GM10266 (cell line): ENCODE measurements at regions not wholly inside any gene's neighbourhood (a gene's known extent, or its start where the extent isn't known, plus 50 kb on each side); places are given as distances from the start of the nearest gene placed in this dataset.
"Not testable (repeated sequence)": the region's sequence is repeated elsewhere in the genome, so short reads cannot be mapped to it uniquely, and the experiment has no call there.

ENCODE experiments used
- DNase-seq: peaks from one replicate; pipeline ENCODE4 v3.0.0; 2012; ENCODE audit errors: extremely low spot score
- CTCF ChIP-seq: IDR thresholded peaks from 2 replicates; pipeline ENCODE4 v1.5.1; 2012; ENCODE audit warnings: mild to moderate bottlenecking, low read depth; ENCODE audit not compliant: control insufficient read depth, insufficient read depth; ENCODE audit errors: missing control alignments

DNA sequence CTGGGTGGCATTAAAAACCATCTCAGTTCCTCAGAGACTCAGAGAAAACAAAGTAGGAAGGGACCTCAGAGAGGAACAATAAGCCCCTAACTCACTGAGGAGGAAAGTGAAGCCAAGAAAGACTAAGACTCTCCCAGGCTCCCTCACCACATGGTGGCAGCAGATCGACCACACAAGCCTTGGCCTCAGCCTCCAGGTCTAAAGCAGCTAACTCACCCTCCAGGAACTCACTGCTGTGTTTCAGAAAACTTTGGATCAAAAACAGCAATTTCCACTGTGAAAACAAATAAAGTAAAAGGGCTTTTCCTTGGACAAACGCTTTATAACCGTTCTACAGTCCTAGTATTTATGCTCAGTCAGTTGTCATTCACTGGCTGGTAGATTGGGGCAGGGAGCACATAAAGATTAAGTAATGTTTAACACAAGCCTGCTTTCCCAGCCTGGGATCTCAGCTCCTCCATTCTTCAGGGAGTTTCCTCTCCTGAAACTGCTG, 137.4 kb downstream of the PPIAL4G start:
- not testable (repeated sequence) for DNase-seq
- peak; percentile 48 for TF ChIP-seq CTCF

- not testable (repeated sequence) for DNase-seq
Measured at GRCh38 chr1:148344651-148345050, 138.5 kb downstream of the PPIAL4G start.

GRCh38 chr1:148341729-148342128, 141.4 kb downstream of the PPIAL4G start:
- DNase-seq, result not testable (repeated sequence)

- DNase-seq, result not testable (repeated sequence)
Measured at GRCh38 chr1:148336121-148336918, 146.8 kb downstream of the PPIAL4G start.

- no peak for TF ChIP-seq CTCF
- DNase-seq, result peak; percentile 70
Measured at GRCh38 chr1:148334339-148335130, 148.6 kb downstream of the PPIAL4G start.

GRCh38 chr1:148333875-148334338, 149.2 kb downstream of the PPIAL4G start:
- TF ChIP-seq CTCF, result no peak
- DNase-seq, result no peak

DNA sequence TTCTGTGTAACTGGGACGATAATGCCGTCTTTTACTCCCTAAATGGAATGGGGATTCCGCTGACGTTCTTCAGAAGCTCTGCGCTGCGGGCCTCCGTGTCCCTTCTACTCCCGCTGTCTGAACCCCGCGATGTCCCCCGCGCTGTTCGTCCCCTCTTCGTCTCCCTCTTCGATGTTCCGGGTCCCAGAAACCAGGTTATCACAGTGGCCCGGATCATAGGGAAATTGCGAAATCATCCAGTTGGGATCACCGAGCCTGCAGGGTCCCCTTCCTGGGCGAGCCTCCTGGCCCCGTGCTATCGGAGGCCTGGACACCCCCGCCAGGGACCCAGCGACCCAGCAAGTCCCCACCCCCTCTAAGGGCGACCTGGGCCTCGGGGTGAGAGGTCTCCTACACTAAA, 154.2 kb downstream of the PPIAL4G start:
- no peak for TF ChIP-seq CTCF
- DNase-seq, result no peak

GRCh38 chr1:148325031-148325430, 158.1 kb downstream of the PPIAL4G start:
- DNase-seq, result not testable (repeated sequence)

DNA sequence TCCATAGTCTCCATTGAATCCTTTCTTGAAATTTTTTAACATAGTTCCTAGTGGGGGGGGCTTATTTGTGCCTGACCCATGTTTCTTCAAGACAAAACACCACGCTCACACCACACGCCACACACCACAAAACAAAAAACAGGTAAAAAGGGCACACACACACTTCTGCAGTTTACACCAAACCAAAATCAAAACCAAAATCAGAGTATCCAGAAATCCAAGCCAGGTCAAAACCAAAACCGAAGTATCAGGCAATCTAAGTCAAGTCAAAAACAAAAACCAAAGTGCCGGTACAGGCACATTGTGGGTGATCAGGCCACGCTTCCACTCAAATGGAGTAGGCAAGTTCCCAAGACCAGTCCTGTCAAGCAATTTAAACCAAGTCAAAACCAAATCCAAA, 158.6 kb downstream of the PPIAL4G start:
- not testable (repeated sequence) for DNase-seq

- DNase-seq, result not testable (repeated sequence)
Measured at GRCh38 chr1:148320079-148320478, 163.0 kb downstream of the PPIAL4G start.
